T-cell (primary cell): ENCODE measurements at regions not wholly inside any gene's neighbourhood (a gene's known extent, or its start where the extent isn't known, plus 50 kb on each side); places are given as distances from the start of the nearest gene placed in this dataset.

Experiments
- ATAC-seq, 4 experiments: fragments of 200-7000 bp in 3 of 4; fragments of 150-1000 bp in 1 of 4; cut with Tn5 transposase; replicated peaks in 1 of 4; 1 replicate in 3 of 4; 2 replicates in 1 of 4; pipeline ENCODE4 v1.10.0; 2021; ENCODE audit warnings: moderate library complexity in 3 of 4, mild to moderate bottlenecking in 2 of 4, moderate number of reproducible peaks in 1 of 4
- CTCF ChIA-PET, 2 donors: fragments of 300-600 bp; sonication (Branson Sonifier 250); formaldehyde crosslinking; loops; one replicate each; lab custom pipeline; 2022; ENCODE audit warnings: antibody characterized with exemption in 2 of 2; lab: Charles Lee
- POLR2A ChIA-PET, 2 donors: fragments of 300-600 bp; sonication (Branson Sonifier 250); formaldehyde crosslinking; loops; one replicate each; lab custom pipeline; 2022; ENCODE audit warnings: antibody characterized with exemption in 2 of 2; lab: Charles Lee
- DNase-seq, 35 experiments: peaks; one replicate each; pipeline versions ENCODE4 v3.0.0 to v3.0.0-alpha.2; 2013 to 2023
- H3K27ac ChIP-seq: one replicate; pipeline ENCODE4 v1.5.1; 2013; ENCODE audit warnings: low read length
- H3K27me3 ChIP-seq, 2 experiments: replicated peaks in 1 of 2; 1 replicate in 1 of 2; 2 replicates in 1 of 2; pipeline versions ENCODE4 v1.6.1 to v1.7.0; 2013; ENCODE audit warnings: low read length in 1 of 2, mixed read lengths in 1 of 2; ENCODE audit not compliant: control insufficient read depth in 2 of 2, insufficient read depth in 2 of 2; ENCODE audit errors: extremely low read depth in 1 of 2
- H3K36me3 ChIP-seq, 2 donors: 1 replicate in 1 of 2; 2 replicates in 1 of 2; pipeline versions ENCODE4 v1.6.1 to v1.7.0; 2013; ENCODE audit warnings: low read length in 1 of 2; ENCODE audit not compliant: control insufficient read depth in 2 of 2, insufficient read depth in 1 of 2; ENCODE audit errors: extremely low read depth in 1 of 2
- H3K4me1 ChIP-seq, 2 experiments: 1 replicate in 1 of 2; 2 replicates in 1 of 2; pipeline versions ENCODE4 v1.6.1 to v1.7.0; 2013; ENCODE audit warnings: low read length in 2 of 2, mixed read lengths in 1 of 2; ENCODE audit not compliant: insufficient read depth in 2 of 2, control insufficient read depth in 1 of 2; ENCODE audit errors: extremely low read depth in 1 of 2
- H3K4me3 ChIP-seq, 2 donors: 1 replicate in 1 of 2; 2 replicates in 1 of 2; pipeline versions ENCODE4 v1.5.1 to v1.7.0; 2013; ENCODE audit warnings: mild to moderate bottlenecking in 2 of 2, low read length in 1 of 2, moderate library complexity in 1 of 2; ENCODE audit not compliant: control insufficient read depth in 1 of 2; ENCODE audit errors: extremely low read depth in 1 of 2
- H3K9me3 ChIP-seq: 2 replicates; pipeline ENCODE4 v1.7.0; 2013
- H3K27ac Mint-ChIP-seq, 2 donors: one replicate each; pipeline ENCODE4 v1.8.0; 2020 to 2021; ENCODE audit warnings: mild to moderate bottlenecking in 2 of 2, mixed read lengths in 2 of 2
- H3K27me3 Mint-ChIP-seq, 2 donors: one replicate each; pipeline ENCODE4 v1.8.0; 2021 to 2022; ENCODE audit warnings: mixed read lengths in 2 of 2
- H3K36me3 Mint-ChIP-seq: one replicate; pipeline ENCODE4 v1.8.0; 2021; ENCODE audit warnings: mixed read lengths
- H3K4me1 Mint-ChIP-seq, 3 donors: one replicate each; pipeline ENCODE4 v1.8.0; 2020 to 2022; ENCODE audit warnings: mixed read lengths in 3 of 3, mild to moderate bottlenecking in 1 of 3
- H3K4me3 Mint-ChIP-seq, 3 donors: one replicate each; pipeline ENCODE4 v1.8.0; 2020 to 2022; ENCODE audit warnings: mild to moderate bottlenecking in 3 of 3, mixed read lengths in 3 of 3, moderate library complexity in 3 of 3
- H3K9me3 Mint-ChIP-seq, 3 donors: one replicate each; pipeline ENCODE4 v1.8.0; 2020 to 2022; ENCODE audit warnings: mixed read lengths in 3 of 3
- WGBS: methylation state at CpG from one replicate; pipeline ENCODE4 v1.1.5; 2013; ENCODE audit warnings: missing lambda C conversion rate; ENCODE audit not compliant: insufficient coverage; 5-methylcytosine and 5-hydroxymethylcytosine counted together

- no peak overlapping the region for H3K27ac ChIP-seq
- H3K27ac Mint-ChIP-seq: no peak overlapping the region
- peaks cover 0 to 3% of the 10 kb centered on the region in 2 donors for H3K27me3 Mint-ChIP-seq
These were observed 272.9 kb downstream of the KLHL13 start for GRCh38 chrX:117843749-117844148.

GRCh38 chrX:117840645-117841044, 276.0 kb downstream of the KLHL13 start:
- H3K4me1 ChIP-seq: no peaks in the 10 kb centered on the region
- no peaks in the 10 kb centered on the region for H3K9me3 ChIP-seq
- DNase-seq (no peak), ATAC-seq (no peak)
- H3K4me1 Mint-ChIP-seq: no peaks in the 10 kb centered on the region
- H3K4me3 ChIP-seq: no peak overlapping the region
- H3K36me3 Mint-ChIP-seq: no peaks in the 10 kb centered on the region
- CTCF ChIA-PET: no interaction called here
- POLR2A ChIA-PET: no interaction called here
- H3K4me3 Mint-ChIP-seq: no peak overlapping the region
- peaks cover 0 to 11% of the 10 kb centered on the region in 2 donors for H3K27me3 Mint-ChIP-seq
- WGBS: 100% methylated on average over 1 of the region's 3 CpGs
- H3K27ac Mint-ChIP-seq: no peak overlapping the region
- H3K27me3 ChIP-seq: no peaks in the 10 kb centered on the region
- no peaks in the 10 kb centered on the region for H3K36me3 ChIP-seq
- H3K27ac ChIP-seq: no peak overlapping the region
- H3K9me3 Mint-ChIP-seq: peaks cover 0 to 4% (median 0%) of the 10 kb centered on the region in 3 donors

More at GRCh38 chrX:117843749-117844148, 272.9 kb downstream of the KLHL13 start:
- POLR2A ChIA-PET: no interaction called here
- Histone ChIP-seq H3K9me3 (no peaks in the 10 kb centered on the region), H3K4me1 (no peaks in the 10 kb centered on the region), H3K27me3 (no peaks in the 10 kb centered on the region), H3K4me3 (no peak overlapping the region), H3K36me3 (no peaks in the 10 kb centered on the region)
- no CpG with 5 or more reads among the region's 3 CpGs for WGBS
- H3K4me1 Mint-ChIP-seq: no peaks in the 10 kb centered on the region
- ATAC-seq (no peak), DNase-seq (no peak)
- no peaks in the 10 kb centered on the region for H3K36me3 Mint-ChIP-seq
- H3K4me3 Mint-ChIP-seq: no peak overlapping the region
- H3K9me3 Mint-ChIP-seq: peaks cover 0 to 4% (median 0%) of the 10 kb centered on the region in 3 donors
- CTCF ChIA-PET: no interaction called here

GRCh38 chrX:117839544-117839943, 277.1 kb downstream of the KLHL13 start:
- Histone ChIP-seq H3K36me3 (no peaks in the 10 kb centered on the region), H3K27me3 (no peaks in the 10 kb centered on the region), H3K4me3 (no peak overlapping the region), H3K9me3 (no peaks in the 10 kb centered on the region), H3K4me1 (no peaks in the 10 kb centered on the region), H3K27ac (no peak overlapping the region)
- no peaks in the 10 kb centered on the region for H3K36me3 Mint-ChIP-seq
- CTCF ChIA-PET: no interaction called here
- no peak overlapping the region for H3K4me3 Mint-ChIP-seq
- no peak for ATAC-seq
- H3K4me1 Mint-ChIP-seq: no peaks in the 10 kb centered on the region
- no peak overlapping the region for H3K27ac Mint-ChIP-seq
- peaks cover 0 to 4% (median 0%) of the 10 kb centered on the region in 3 donors for H3K9me3 Mint-ChIP-seq
- H3K27me3 Mint-ChIP-seq: peaks cover 0 to 11% of the 10 kb centered on the region in 2 donors
- no peak for DNase-seq
- WGBS: no CpG with 5 or more reads among the region's 1 CpG
- POLR2A ChIA-PET: no interaction called here

- H3K4me3 ChIP-seq: no peak overlapping the region
- Mint-ChIP-seq H3K9me3 (peaks cover 0 to 4% (median 4%) of the 10 kb centered on the region in 3 donors), H3K4me1 (no peaks in the 10 kb centered on the region), H3K4me3 (no peak overlapping the region), H3K36me3 (no peaks in the 10 kb centered on the region), H3K27ac (no peak overlapping the region), H3K27me3 (peaks cover 0 to 11% of the 10 kb centered on the region in 2 donors)
- DNase-seq (no peak), ATAC-seq (no peak)
- no peaks in the 10 kb centered on the region for H3K36me3 ChIP-seq
- POLR2A ChIA-PET: no interaction called here
- no CpG with 5 or more reads among the region's 3 CpGs for WGBS
- H3K9me3 ChIP-seq: no peaks in the 10 kb centered on the region
- CTCF ChIA-PET: no interaction called here
- H3K27me3 ChIP-seq: no peaks in the 10 kb centered on the region
- H3K27ac ChIP-seq: no peak overlapping the region
- no peaks in the 10 kb centered on the region for H3K4me1 ChIP-seq
These were observed 277.9 kb downstream of the KLHL13 start for GRCh38 chrX:117838581-117839331.

GRCh38 chrX:117835034-117835433, 281.6 kb downstream of the KLHL13 start:
- Histone ChIP-seq H3K4me1 (no peaks in the 10 kb centered on the region), H3K27ac (no peak overlapping the region), H3K4me3 (no peak overlapping the region), H3K9me3 (no peaks in the 10 kb centered on the region), H3K36me3 (no peaks in the 10 kb centered on the region), H3K27me3 (no peaks in the 10 kb centered on the region)
- Mint-ChIP-seq H3K36me3 (no peaks in the 10 kb centered on the region), H3K4me3 (no peak overlapping the region), H3K27ac (no peak overlapping the region), H3K27me3 (peaks cover 0 to 8% of the 10 kb centered on the region in 2 donors), H3K4me1 (no peaks in the 10 kb centered on the region), H3K9me3 (peaks cover 0 to 7% (median 0%) of the 10 kb centered on the region in 3 donors)
- ATAC-seq (no peak), DNase-seq (no peak)
- POLR2A ChIA-PET: no interaction called here
- CTCF ChIA-PET: no interaction called here
- 80% methylated on average over 1 of the region's 3 CpGs for WGBS

GRCh38 chrX:117834076-117834475, 282.5 kb downstream of the KLHL13 start:
- no CpG with 5 or more reads among the region's 1 CpG for WGBS
- no peak for ATAC-seq
- Histone ChIP-seq H3K36me3 (no peaks in the 10 kb centered on the region), H3K4me1 (no peaks in the 10 kb centered on the region), H3K27ac (no peak overlapping the region), H3K4me3 (no peak overlapping the region), H3K27me3 (no peaks in the 10 kb centered on the region), H3K9me3 (no peaks in the 10 kb centered on the region)
- Mint-ChIP-seq H3K27ac (no peak overlapping the region), H3K4me3 (no peak overlapping the region), H3K27me3 (peaks cover 0 to 8% of the 10 kb centered on the region in 2 donors), H3K9me3 (peaks cover 0 to 7% (median 0%) of the 10 kb centered on the region in 3 donors), H3K4me1 (no peaks in the 10 kb centered on the region), H3K36me3 (no peaks in the 10 kb centered on the region)
- no peak for DNase-seq
- POLR2A ChIA-PET: no interaction called here
- CTCF ChIA-PET: no interaction called here
